Esophagus squamous epithelium (tissue), 4 donors: ENCODE measurements at regions not wholly inside any gene's neighbourhood (a gene's known extent, or its start where the extent isn't known, plus 50 kb on each side); places are given as distances from the start of the nearest gene placed in this dataset.

Experiments used
- CTCF ChIP-seq, 6 experiments: fragments of 450-650 bp in 4 of 6; fragments of 200-600 bp in 2 of 6; sonication (generic) in 2 of 6; IDR thresholded peaks; one replicate each; pipeline ENCODE4 v1.5.1; 2016 to 2019; ENCODE audit warnings: antibody characterized with exemption in 6 of 6, mild to moderate bottlenecking in 4 of 6, moderate library complexity in 4 of 6
- POLR2A ChIP-seq, 4 donors: fragments of 450-650 bp; IDR thresholded peaks; one replicate each; pipeline ENCODE4 v1.6.1; 2017; ENCODE audit warnings: antibody characterized with exemption in 4 of 4, mild to moderate bottlenecking in 4 of 4, moderate library complexity in 3 of 4

DNA sequence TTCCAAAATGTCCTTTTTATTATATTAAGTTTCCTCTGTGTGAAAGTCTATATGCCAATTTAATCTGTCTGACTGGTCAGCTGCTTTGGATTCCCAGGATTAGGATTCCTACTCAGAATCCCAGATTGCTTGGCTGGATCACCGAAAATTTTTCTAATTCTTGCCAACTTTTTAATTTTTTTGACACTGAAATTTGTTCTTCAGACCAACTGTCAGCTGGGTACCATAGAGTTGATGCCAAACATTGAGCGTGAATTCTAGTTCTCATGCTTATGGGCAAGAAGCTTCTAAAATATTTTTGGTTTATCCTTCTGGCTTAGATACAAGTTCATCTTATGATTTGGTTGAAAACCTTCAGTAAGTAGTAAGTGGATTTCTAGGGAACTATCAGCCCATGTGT, 1611.4 kb upstream of the FLRT2 start:
- TF ChIP-seq CTCF (IDR thresholded peaks at IDR 0.05) (no peak), POLR2A (IDR thresholded peaks at IDR 0.05) (no peak)
